ENCODE measurements at regions not wholly inside any gene's neighbourhood (a gene's known extent, or its start where the extent isn't known, plus 50 kb on each side); places are given as distances from the start of the nearest gene placed in this dataset.

DNA sequence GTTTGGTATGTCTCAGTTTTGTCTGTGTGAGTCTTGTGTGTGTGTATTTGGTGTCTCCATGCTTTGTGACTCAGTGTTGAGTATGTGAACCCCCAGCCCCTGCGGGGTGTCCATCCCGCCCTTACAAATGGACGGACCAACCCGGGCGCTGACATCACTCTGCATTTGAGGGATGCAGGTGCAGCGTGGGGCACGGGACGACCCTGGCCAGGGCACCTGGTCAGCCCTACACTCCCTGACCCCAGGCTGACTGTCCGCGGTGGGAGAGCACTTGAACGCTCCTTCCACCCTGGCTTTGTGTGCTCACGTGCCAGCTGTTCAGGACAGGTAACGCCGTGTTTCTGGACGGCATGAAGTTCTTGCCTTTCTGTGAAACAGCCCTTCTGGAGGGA, 369.0 kb downstream of the BRD1 start:
- Mint-ChIP-seq H3K4me1 (peaks cover 23% of the 10 kb centered on the region), H3K36me3 (ENCODE audit: low read depth) (no peaks in the 10 kb centered on the region), H3K27me3 (ENCODE audit: insufficient read depth, low read depth, poor library complexity) (peaks cover 11% of the 10 kb centered on the region), H3K4me3 (no peak overlapping the region), H3K9me3 (no peaks in the 10 kb centered on the region; the same call in 2 of the 3 replicates), H3K27ac (no peak overlapping the region; the same call in 1 of the 2 replicates)
- DNase-seq (ENCODE audit: low spot score), result no peak
- Histone ChIP-seq H3F3A (replicated peaks; ENCODE audit: low read depth) (no peaks in the 10 kb centered on the region), H3K4me2 (no peak overlapping the region), H4K20me1 (replicated peaks; ENCODE audit: insufficient read depth) (no peaks in the 10 kb centered on the region), H3K79me2 (replicated peaks; ENCODE audit: insufficient read depth) (no peaks in the 10 kb centered on the region), H3K27ac (ENCODE audit: low read depth) (no peak overlapping the region), H3K4me3 (no peak overlapping the region), H3K9me2 (ENCODE audit: insufficient read depth) (no peaks in the 10 kb centered on the region), H3K4me1 (ENCODE audit: insufficient read depth) (no peaks in the 10 kb centered on the region), H2AFZ (no peak overlapping the region), H3K36me3 (ENCODE audit: insufficient read depth) (peaks cover 3% of the 10 kb centered on the region; the same call in 1 of the 2 replicates), H3K27me3 (ENCODE audit: insufficient read depth) (no peaks in the 10 kb centered on the region)
- TF ChIP-seq ETS1 (IDR thresholded peaks at IDR 0.05) (no peak), POLR2AphosphoS5 (IDR thresholded peaks at IDR 0.05; ENCODE audit: low read depth) (no peak)
- TF ChIP-seq, protein P1, sequence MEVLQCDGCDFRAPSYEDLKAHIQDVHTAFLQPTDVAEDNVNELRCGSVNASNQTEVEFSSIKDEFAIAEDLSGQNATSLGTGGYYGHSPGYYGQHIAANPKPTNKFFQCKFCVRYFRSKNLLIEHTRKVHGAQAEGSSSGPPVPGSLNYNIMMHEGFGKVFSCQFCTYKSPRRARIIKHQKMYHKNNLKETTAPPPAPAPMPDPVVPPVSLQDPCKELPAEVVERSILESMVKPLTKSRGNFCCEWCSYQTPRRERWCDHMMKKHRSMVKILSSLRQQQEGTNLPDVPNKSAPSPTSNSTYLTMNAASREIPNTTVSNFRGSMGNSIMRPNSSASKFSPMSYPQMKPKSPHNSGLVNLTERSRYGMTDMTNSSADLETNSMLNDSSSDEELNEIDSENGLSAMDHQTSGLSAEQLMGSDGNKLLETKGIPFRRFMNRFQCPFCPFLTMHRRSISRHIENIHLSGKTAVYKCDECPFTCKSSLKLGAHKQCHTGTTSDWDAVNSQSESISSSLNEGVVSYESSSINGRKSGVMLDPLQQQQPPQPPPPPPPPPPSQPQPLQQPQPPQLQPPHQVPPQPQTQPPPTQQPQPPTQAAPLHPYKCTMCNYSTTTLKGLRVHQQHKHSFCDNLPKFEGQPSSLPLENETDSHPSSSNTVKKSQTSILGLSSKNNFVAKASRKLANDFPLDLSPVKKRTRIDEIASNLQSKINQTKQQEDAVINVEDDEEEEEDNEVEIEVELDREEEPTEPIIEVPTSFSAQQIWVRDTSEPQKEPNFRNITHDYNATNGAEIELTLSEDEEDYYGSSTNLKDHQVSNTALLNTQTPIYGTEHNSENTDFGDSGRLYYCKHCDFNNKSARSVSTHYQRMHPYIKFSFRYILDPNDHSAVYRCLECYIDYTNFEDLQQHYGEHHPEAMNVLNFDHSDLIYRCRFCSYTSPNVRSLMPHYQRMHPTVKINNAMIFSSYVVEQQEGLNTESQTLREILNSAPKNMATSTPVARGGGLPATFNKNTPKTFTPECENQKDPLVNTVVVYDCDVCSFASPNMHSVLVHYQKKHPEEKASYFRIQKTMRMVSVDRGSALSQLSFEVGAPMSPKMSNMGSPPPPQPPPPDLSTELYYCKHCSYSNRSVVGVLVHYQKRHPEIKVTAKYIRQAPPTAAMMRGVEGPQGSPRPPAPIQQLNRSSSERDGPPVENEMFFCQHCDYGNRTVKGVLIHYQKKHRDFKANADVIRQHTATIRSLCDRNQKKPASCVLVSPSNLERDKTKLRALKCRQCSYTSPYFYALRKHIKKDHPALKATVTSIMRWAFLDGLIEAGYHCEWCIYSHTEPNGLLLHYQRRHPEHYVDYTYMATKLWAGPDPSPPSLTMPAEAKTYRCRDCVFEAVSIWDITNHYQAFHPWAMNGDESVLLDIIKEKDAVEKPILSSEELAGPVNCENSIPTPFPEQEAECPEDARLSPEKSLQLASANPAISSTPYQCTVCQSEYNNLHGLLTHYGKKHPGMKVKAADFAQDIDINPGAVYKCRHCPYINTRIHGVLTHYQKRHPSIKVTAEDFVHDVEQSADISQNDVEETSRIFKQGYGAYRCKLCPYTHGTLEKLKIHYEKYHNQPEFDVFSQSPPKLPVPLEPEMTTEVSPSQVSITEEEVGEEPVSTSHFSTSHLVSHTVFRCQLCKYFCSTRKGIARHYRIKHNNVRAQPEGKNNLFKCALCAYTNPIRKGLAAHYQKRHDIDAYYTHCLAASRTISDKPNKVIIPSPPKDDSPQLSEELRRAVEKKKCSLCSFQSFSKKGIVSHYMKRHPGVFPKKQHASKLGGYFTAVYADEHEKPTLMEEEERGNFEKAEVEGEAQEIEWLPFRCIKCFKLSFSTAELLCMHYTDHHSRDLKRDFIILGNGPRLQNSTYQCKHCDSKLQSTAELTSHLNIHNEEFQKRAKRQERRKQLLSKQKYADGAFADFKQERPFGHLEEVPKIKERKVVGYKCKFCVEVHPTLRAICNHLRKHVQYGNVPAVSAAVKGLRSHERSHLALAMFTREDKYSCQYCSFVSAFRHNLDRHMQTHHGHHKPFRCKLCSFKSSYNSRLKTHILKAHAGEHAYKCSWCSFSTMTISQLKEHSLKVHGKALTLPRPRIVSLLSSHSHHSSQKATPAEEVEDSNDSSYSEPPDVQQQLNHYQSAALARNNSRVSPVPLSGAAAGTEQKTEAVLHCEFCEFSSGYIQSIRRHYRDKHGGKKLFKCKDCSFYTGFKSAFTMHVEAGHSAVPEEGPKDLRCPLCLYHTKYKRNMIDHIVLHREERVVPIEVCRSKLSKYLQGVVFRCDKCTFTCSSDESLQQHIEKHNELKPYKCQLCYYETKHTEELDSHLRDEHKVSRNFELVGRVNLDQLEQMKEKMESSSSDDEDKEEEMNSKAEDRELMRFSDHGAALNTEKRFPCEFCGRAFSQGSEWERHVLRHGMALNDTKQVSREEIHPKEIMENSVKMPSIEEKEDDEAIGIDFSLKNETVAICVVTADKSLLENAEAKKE (CRISPR knock-in tag; IDR thresholded peaks at IDR 0.05), result no peak
- no peak for ATAC-seq

DNA sequence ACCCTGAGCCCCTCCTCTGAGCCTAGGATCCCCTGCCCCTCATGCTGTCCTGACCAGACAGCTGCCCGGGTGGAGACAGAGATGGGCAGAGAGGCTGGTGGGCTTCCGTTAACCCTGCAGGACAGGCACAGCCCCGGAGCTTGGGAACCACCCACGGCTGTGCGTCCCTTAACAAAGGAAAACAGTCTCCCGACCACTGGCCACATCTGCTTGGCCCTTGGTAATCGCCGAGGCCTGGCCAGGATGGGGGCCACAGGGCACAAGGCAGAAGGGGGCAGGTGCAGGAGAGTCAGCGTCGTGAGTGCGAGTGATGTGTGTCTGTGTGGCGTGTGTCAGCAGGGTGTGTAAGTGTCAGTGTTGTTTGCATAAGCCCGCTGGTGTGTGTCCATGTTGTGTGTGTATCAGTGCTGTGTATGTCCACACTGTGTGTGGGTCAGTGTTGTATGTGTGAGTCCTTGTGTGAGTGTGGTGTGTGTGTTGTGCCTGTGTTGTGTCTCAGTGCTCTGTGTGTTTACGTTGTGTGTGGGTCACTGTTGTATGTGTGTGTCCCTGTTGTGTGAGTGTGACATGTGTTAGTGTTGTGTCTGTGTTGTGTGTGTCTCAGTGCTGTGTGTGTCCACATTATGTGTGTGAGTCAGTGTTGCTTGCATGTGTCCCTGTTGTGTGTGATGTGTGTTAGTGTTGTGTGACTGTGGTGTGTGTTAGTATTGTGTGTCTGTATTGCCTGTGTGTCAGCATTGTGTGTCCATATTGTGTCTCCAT, 369.5 kb downstream of the BRD1 start:
- Histone ChIP-seq H3K79me2 (replicated peaks; ENCODE audit: insufficient read depth) (no peaks in the 10 kb centered on the region), H3F3A (replicated peaks; ENCODE audit: low read depth) (no peaks in the 10 kb centered on the region), H3K4me3 (no peak overlapping the region), H3K9me2 (ENCODE audit: insufficient read depth) (no peaks in the 10 kb centered on the region), H3K4me1 (ENCODE audit: insufficient read depth) (no peaks in the 10 kb centered on the region), H3K27ac (ENCODE audit: low read depth) (no peak overlapping the region), H2AFZ (no peak overlapping the region), H4K20me1 (replicated peaks; ENCODE audit: insufficient read depth) (no peaks in the 10 kb centered on the region), H3K4me2 (no peak overlapping the region), H3K27me3 (ENCODE audit: insufficient read depth) (no peaks in the 10 kb centered on the region), H3K36me3 (ENCODE audit: insufficient read depth) (peaks cover 3% of the 10 kb centered on the region; the same call in 1 of the 2 replicates)
- Mint-ChIP-seq H3K4me3 (no peak overlapping the region), H3K27ac (peak overlapping the region; percentile 0; the same call in 1 of the 2 replicates), H3K9me3 (no peaks in the 10 kb centered on the region), H3K36me3 (ENCODE audit: low read depth) (no peaks in the 10 kb centered on the region), H3K4me1 (peaks cover 21% of the 10 kb centered on the region), H3K27me3 (ENCODE audit: insufficient read depth, low read depth, poor library complexity) (peaks cover 12% of the 10 kb centered on the region)
- ATAC-seq (no peak), DNase-seq (ENCODE audit: low spot score) (no peak)
- no peak for TF ChIP-seq STAT1 (IDR thresholded peaks at IDR 0.05; ENCODE audit: unreplicated experiment)
- no peak for TF ChIP-seq CTCF (conservative IDR thresholded peaks at IDR 0.05; ENCODE audit: low read depth in 2 of 2)
- no peak for TF ChIP-seq POLR2AphosphoS5 (IDR thresholded peaks at IDR 0.05; ENCODE audit: low read depth)
- TF ChIP-seq EZH2phosphoT487 (IDR thresholded peaks at IDR 0.05; ENCODE audit: unreplicated experiment), result no peak
- no peak for TF ChIP-seq REST (IDR thresholded peaks at IDR 0.05; ENCODE audit: unreplicated experiment)
- no peak for TF ChIP-seq ZNF331 (CRISPR knock-in tag; IDR thresholded peaks at IDR 0.05; ENCODE audit: low read depth)

Data from GM23338 (cell line).